ENCODE measurements at regions not wholly inside any gene's neighbourhood (a gene's known extent, or its start where the extent isn't known, plus 50 kb on each side); places are given as distances from the start of the nearest gene placed in this dataset.

- H3K79me2 ChIP-seq, result no peaks in the 10 kb centered on the region
- H3K36me3 ChIP-seq (ENCODE audit: control insufficient read depth, insufficient read depth, low read length), result no peaks in the 10 kb centered on the region
- H3K4me2 ChIP-seq (ENCODE audit: low read length), result no peak overlapping the region
- H3K9me3 ChIP-seq (ENCODE audit: control insufficient read depth, low read length), result no peaks in the 10 kb centered on the region
- H3K4me1 ChIP-seq, result no peaks in the 10 kb centered on the region
- no peak overlapping the region for H3K9ac ChIP-seq
- TF ChIP-seq, protein P1, sequence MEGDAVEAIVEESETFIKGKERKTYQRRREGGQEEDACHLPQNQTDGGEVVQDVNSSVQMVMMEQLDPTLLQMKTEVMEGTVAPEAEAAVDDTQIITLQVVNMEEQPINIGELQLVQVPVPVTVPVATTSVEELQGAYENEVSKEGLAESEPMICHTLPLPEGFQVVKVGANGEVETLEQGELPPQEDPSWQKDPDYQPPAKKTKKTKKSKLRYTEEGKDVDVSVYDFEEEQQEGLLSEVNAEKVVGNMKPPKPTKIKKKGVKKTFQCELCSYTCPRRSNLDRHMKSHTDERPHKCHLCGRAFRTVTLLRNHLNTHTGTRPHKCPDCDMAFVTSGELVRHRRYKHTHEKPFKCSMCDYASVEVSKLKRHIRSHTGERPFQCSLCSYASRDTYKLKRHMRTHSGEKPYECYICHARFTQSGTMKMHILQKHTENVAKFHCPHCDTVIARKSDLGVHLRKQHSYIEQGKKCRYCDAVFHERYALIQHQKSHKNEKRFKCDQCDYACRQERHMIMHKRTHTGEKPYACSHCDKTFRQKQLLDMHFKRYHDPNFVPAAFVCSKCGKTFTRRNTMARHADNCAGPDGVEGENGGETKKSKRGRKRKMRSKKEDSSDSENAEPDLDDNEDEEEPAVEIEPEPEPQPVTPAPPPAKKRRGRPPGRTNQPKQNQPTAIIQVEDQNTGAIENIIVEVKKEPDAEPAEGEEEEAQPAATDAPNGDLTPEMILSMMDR (IDR thresholded peaks at IDR 0.05), result no peak
- H3K27ac ChIP-seq, result no peak overlapping the region
- no peak overlapping the region for H3K4me3 ChIP-seq (ENCODE audit: low read depth, low read length)
- no peak overlapping the region for H2AFZ ChIP-seq
- H3K27me3 ChIP-seq (ENCODE audit: control insufficient read depth, insufficient read depth, low read length), result peaks cover 4% of the 10 kb centered on the region
These were observed 136.7 kb upstream of the SATB2 start for GRCh38 chr2:199594443-199594842.

DNA sequence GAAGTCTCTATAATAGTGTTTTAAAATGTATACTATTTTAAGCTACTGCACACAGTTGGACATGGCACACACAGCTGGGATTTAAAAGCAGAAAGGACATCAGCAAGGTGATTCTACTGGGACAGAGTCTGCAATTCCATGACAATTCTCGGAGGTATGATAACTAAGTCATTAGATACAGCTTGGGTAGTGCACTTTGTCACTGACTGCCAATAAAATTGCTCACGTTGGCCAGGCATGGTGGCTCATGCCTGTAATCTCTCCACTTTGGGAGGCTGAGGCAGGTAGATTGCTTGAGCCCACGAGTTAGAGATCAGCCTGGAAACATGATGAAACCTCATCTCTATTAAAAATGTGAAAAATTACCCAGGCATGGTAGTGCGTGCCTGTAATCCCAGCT is 134.1 kb upstream of the SATB2 start:
- Histone ChIP-seq H2AFZ (no peak overlapping the region), H3K9me3 (ENCODE audit: control insufficient read depth, low read length) (no peaks in the 10 kb centered on the region), H3K79me2 (no peaks in the 10 kb centered on the region), H3K36me3 (ENCODE audit: control insufficient read depth, insufficient read depth, low read length) (no peaks in the 10 kb centered on the region), H3K27ac (no peak overlapping the region), H3K27me3 (ENCODE audit: control insufficient read depth, insufficient read depth, low read length) (peaks cover 4% of the 10 kb centered on the region), H3K9ac (no peak overlapping the region), H3K4me1 (no peaks in the 10 kb centered on the region), H3K4me2 (ENCODE audit: low read length) (no peak overlapping the region), H3K4me3 (ENCODE audit: low read depth, low read length) (no peak overlapping the region)
- TF ChIP-seq, protein P1 (IDR thresholded peaks at IDR 0.05), result no peak

GRCh38 chr2:199590321-199591203 is 132.8 kb upstream of the SATB2 start:
- no peaks in the 10 kb centered on the region for H3K9me3 ChIP-seq (ENCODE audit: control insufficient read depth, low read length)
- H3K79me2 ChIP-seq, result no peaks in the 10 kb centered on the region
- no peaks in the 10 kb centered on the region for H3K4me1 ChIP-seq
- no peak overlapping the region for H3K4me2 ChIP-seq (ENCODE audit: low read length)
- H3K27ac ChIP-seq, result no peak overlapping the region
- TF ChIP-seq, protein P1 (IDR thresholded peaks at IDR 0.05), result no peak
- no peak overlapping the region for H3K4me3 ChIP-seq (ENCODE audit: low read depth, low read length)
- no peak overlapping the region for H2AFZ ChIP-seq
- no peak overlapping the region for H3K9ac ChIP-seq
- H3K36me3 ChIP-seq (ENCODE audit: control insufficient read depth, insufficient read depth, low read length), result no peaks in the 10 kb centered on the region
- H3K27me3 ChIP-seq (ENCODE audit: control insufficient read depth, insufficient read depth, low read length), result peaks cover 4% of the 10 kb centered on the region

GRCh38 chr2:199589306-199589705 is 131.6 kb upstream of the SATB2 start:
- H3K4me3 ChIP-seq (ENCODE audit: low read depth, low read length), result no peak overlapping the region
- no peaks in the 10 kb centered on the region for H3K36me3 ChIP-seq (ENCODE audit: control insufficient read depth, insufficient read depth, low read length)
- no peaks in the 10 kb centered on the region for H3K79me2 ChIP-seq
- peaks cover 4% of the 10 kb centered on the region for H3K27me3 ChIP-seq (ENCODE audit: control insufficient read depth, insufficient read depth, low read length)
- no peak overlapping the region for H3K9ac ChIP-seq
- no peaks in the 10 kb centered on the region for H3K4me1 ChIP-seq
- TF ChIP-seq, protein P1 (IDR thresholded peaks at IDR 0.05), result no peak
- H3K9me3 ChIP-seq (ENCODE audit: control insufficient read depth, low read length), result no peaks in the 10 kb centered on the region
- no peak overlapping the region for H3K4me2 ChIP-seq (ENCODE audit: low read length)
- no peak overlapping the region for H2AFZ ChIP-seq
- H3K27ac ChIP-seq, result no peak overlapping the region

DNA sequence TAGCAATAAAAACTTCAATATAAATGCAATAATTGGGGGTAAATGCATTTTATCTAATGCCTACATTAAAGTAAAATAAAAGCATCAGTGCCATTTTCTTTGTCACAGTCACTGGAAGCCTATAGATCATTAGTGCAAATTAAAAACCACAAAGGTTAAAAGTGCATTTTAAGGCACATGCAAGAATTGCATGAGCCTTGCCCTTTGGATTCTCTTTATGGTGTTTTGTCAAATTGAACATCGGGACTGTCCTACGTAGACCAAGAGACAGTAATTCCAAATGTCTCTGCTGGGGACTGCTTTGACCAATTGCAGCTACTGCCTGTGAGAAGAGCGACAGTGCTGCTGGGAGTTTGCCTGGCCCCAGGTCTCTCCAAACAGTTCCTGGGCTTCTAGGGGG is 130.3 kb upstream of the SATB2 start:
- Histone ChIP-seq H2AFZ (no peak overlapping the region), H3K36me3 (ENCODE audit: control insufficient read depth, insufficient read depth, low read length) (no peaks in the 10 kb centered on the region), H3K9ac (no peak overlapping the region), H3K9me3 (ENCODE audit: control insufficient read depth, low read length) (no peaks in the 10 kb centered on the region), H3K4me2 (ENCODE audit: low read length) (no peak overlapping the region), H3K27me3 (ENCODE audit: control insufficient read depth, insufficient read depth, low read length) (peaks cover 4% of the 10 kb centered on the region), H3K4me1 (no peaks in the 10 kb centered on the region), H3K4me3 (ENCODE audit: low read depth, low read length) (no peak overlapping the region), H3K27ac (no peak overlapping the region), H3K79me2 (no peaks in the 10 kb centered on the region)
- TF ChIP-seq, protein P1 (IDR thresholded peaks at IDR 0.05), result no peak

Measured in parathyroid adenoma (tissue), 2 donors.